BLaER1 treated with 17β-estradiol and CSF1 and Interleukin-3, amounts not matched to agents 10 nM and 100 nM (cell line): ENCODE measurements at regions not wholly inside any gene's neighbourhood (a gene's known extent, or its start where the extent isn't known, plus 50 kb on each side); places are given as distances from the start of the nearest gene placed in this dataset.

Source experiments
- H3K27ac ChIP-seq, 11 experiments: shearing (Covaris generic); formaldehyde crosslinking; 2 replicates each; pipeline ENCODE4 v1.8.1; 2022
- H3K27me3 ChIP-seq, 11 experiments: shearing (Covaris generic); formaldehyde crosslinking; 2 replicates each; pipeline ENCODE4 v1.8.1; 2022
- H3K36me3 ChIP-seq, 11 experiments: shearing (Covaris generic); formaldehyde crosslinking; 2 replicates each; pipeline ENCODE4 v1.8.1; 2022
- H3K4me1 ChIP-seq, 10 experiments: shearing (Covaris generic); formaldehyde crosslinking; 2 replicates each; pipeline ENCODE4 v1.8.1; 2022
- H3K4me2 ChIP-seq, 11 experiments: shearing (Covaris generic); formaldehyde crosslinking; 2 replicates each; pipeline ENCODE4 v1.8.1; 2022
- H3K4me3 ChIP-seq, 10 experiments: shearing (Covaris generic); formaldehyde crosslinking; 2 replicates each; pipeline ENCODE4 v1.8.1; 2022
- H3K9ac ChIP-seq, 11 experiments: shearing (Covaris generic); formaldehyde crosslinking; 2 replicates each; pipeline ENCODE4 v1.8.1; 2022
- H3K9me3 ChIP-seq, 11 experiments: shearing (Covaris generic); formaldehyde crosslinking; replicated peaks in 1 of 11; 2 replicates each; pipeline ENCODE4 v1.8.1; 2022
- H4K20me1 ChIP-seq, 11 experiments: shearing (Covaris generic); formaldehyde crosslinking; 2 replicates each; pipeline ENCODE4 v1.8.1; 2022
- Cebpa-rat ChIP-seq, 11 experiments: shearing (Covaris generic); IDR thresholded peaks; 2 replicates each; pipeline ENCODE4 v1.8.1; 2022

- Histone ChIP-seq H3K4me2 (no peak overlapping the region), H3K4me1 (peaks cover 5 to 14% (median 10%) of the 10 kb centered on the region in 10 experiments; a peak in 17 of 20 replicates), H4K20me1 (no peaks in the 10 kb centered on the region), H3K27me3 (no peaks in the 10 kb centered on the region), H3K27ac (no peak overlapping the region), H3K9me3 (0 out of 22 replicates have a peak, but pooled peaks cover 0 to 8% (median 0%) of the 10 kb centered on the region in 11 experiments), H3K4me3 (no peak overlapping the region), H3K9ac (no peak overlapping the region), H3K36me3 (peaks cover 0 to 7% (median 0%) of the 10 kb centered on the region in 11 experiments; a peak in 2 of 22 replicates)
- no peak for TF ChIP-seq Cebpa-rat (IDR thresholded peaks at IDR 0.05)
These were observed 108.0 kb upstream of the KIF26B start for GRCh38 chr1:245046769-245047168.

- H3K9ac ChIP-seq = 0 out of 22 replicates have a peak overlapping the region, but pooled peaks of 1 of the 11 experiments have one; percentile 13
- no peak overlapping the region for H3K4me2 ChIP-seq
These were observed 108.5 kb upstream of the KIF26B start for GRCh38 chr1:245046315-245046714.

GRCh38 chr1:245045087-245045881 is 109.5 kb upstream of the KIF26B start:
- Histone ChIP-seq H3K36me3 (peaks cover 0 to 7% (median 0%) of the 10 kb centered on the region in 11 experiments; a peak in 2 of 22 replicates), H3K4me1 (peaks cover 0 to 8% (median 2%) of the 10 kb centered on the region in 10 experiments; a peak in 6 of 20 replicates), H3K4me3 (no peak overlapping the region), H3K27me3 (no peaks in the 10 kb centered on the region), H4K20me1 (no peaks in the 10 kb centered on the region), H3K9ac (no peak overlapping the region), H3K9me3 (no peaks in the 10 kb centered on the region), H3K27ac (no peak overlapping the region), H3K4me2 (no peak overlapping the region)
- no peak for TF ChIP-seq Cebpa-rat (IDR thresholded peaks at IDR 0.05)

More at GRCh38 chr1:245046315-245046714, 108.5 kb upstream of the KIF26B start:
- no peak for TF ChIP-seq Cebpa-rat (IDR thresholded peaks at IDR 0.05)
- H3K9me3 ChIP-seq = 0 out of 22 replicates have a peak, but pooled peaks cover 0 to 4% (median 0%) of the 10 kb centered on the region in 11 experiments
- no peaks in the 10 kb centered on the region for H4K20me1 ChIP-seq
- no peak overlapping the region for H3K27ac ChIP-seq
- H3K4me1 ChIP-seq = peaks cover 4 to 10% (median 6%) of the 10 kb centered on the region in 10 experiments; a peak in 15 of 20 replicates
- no peaks in the 10 kb centered on the region for H3K27me3 ChIP-seq
- no peak overlapping the region for H3K4me3 ChIP-seq
- H3K36me3 ChIP-seq = peaks cover 0 to 7% (median 0%) of the 10 kb centered on the region in 11 experiments; a peak in 2 of 22 replicates

GRCh38 chr1:245043611-245043940 is 111.2 kb upstream of the KIF26B start:
- H3K36me3 ChIP-seq = no peaks in the 10 kb centered on the region
- H3K27me3 ChIP-seq = no peaks in the 10 kb centered on the region
- H3K4me1 ChIP-seq = peaks cover 0 to 8% (median 6%) of the 10 kb centered on the region in 10 experiments; a peak in 8 of 20 replicates
- H3K4me3 ChIP-seq = no peak overlapping the region
- no peaks in the 10 kb centered on the region for H4K20me1 ChIP-seq
- H3K27ac ChIP-seq = no peak overlapping the region
- H3K9ac ChIP-seq = no peak overlapping the region
- peaks cover 0 to under 1% (median 0%) of the 10 kb centered on the region in 11 experiments; a peak in 6 of 22 replicates for H3K9me3 ChIP-seq
- TF ChIP-seq Cebpa-rat (IDR thresholded peaks at IDR 0.05) = no peak
- H3K4me2 ChIP-seq = no peak overlapping the region

- H3K27ac ChIP-seq = no peak overlapping the region
- no peak overlapping the region for H3K4me2 ChIP-seq
- no peak overlapping the region for H3K4me3 ChIP-seq
- H3K36me3 ChIP-seq = peaks cover 0 to 4% (median 0%) of the 10 kb centered on the region in 11 experiments; a peak in 2 of 22 replicates
- peaks cover 6 to 11% (median 8%) of the 10 kb centered on the region in 11 experiments; a peak in 21 of 22 replicates for H3K9me3 ChIP-seq
- no peaks in the 10 kb centered on the region for H4K20me1 ChIP-seq
- H3K4me1 ChIP-seq = peaks cover 0 to 8% (median 6%) of the 10 kb centered on the region in 10 experiments; a peak in 8 of 20 replicates
- TF ChIP-seq Cebpa-rat (IDR thresholded peaks at IDR 0.05) = no peak
- no peaks in the 10 kb centered on the region for H3K27me3 ChIP-seq
- 0 out of 22 replicates have a peak overlapping the region, but pooled peaks of 1 of the 11 experiments have one; percentile 12 for H3K9ac ChIP-seq
These were observed 113.6 kb upstream of the KIF26B start for GRCh38 chr1:245041058-245041698.

GRCh38 chr1:245039196-245039595 is 115.6 kb upstream of the KIF26B start:
- Histone ChIP-seq H3K27ac (no peak overlapping the region), H3K36me3 (peaks cover 0 to 4% (median 0%) of the 10 kb centered on the region in 11 experiments; a peak in 2 of 22 replicates), H3K4me1 (peaks cover 0 to 8% (median 6%) of the 10 kb centered on the region in 10 experiments; a peak in 8 of 20 replicates), H3K4me3 (no peak overlapping the region), H3K4me2 (no peak overlapping the region), H3K9ac (no peak overlapping the region), H4K20me1 (no peaks in the 10 kb centered on the region), H3K27me3 (no peaks in the 10 kb centered on the region), H3K9me3 (peaks cover 6 to 11% (median 8%) of the 10 kb centered on the region in 11 experiments; a peak in 21 of 22 replicates)
- TF ChIP-seq Cebpa-rat (IDR thresholded peaks at IDR 0.05) = no peak

GRCh38 chr1:245036102-245036501 is 118.7 kb upstream of the KIF26B start:
- no peak overlapping the region for H3K27ac ChIP-seq
- no peak overlapping the region for H3K9ac ChIP-seq
- H3K36me3 ChIP-seq = peaks cover 0 to 10% (median 4%) of the 10 kb centered on the region in 11 experiments; a peak in 7 of 22 replicates
- no peaks in the 10 kb centered on the region for H3K27me3 ChIP-seq
- no peak overlapping the region for H3K4me2 ChIP-seq
- TF ChIP-seq Cebpa-rat (IDR thresholded peaks at IDR 0.05) = no peak
- H4K20me1 ChIP-seq = no peaks in the 10 kb centered on the region
- peaks cover 6 to 11% (median 8%) of the 10 kb centered on the region in 11 experiments; a peak in 21 of 22 replicates for H3K9me3 ChIP-seq
- peaks cover 0 to 11% (median under 1%) of the 10 kb centered on the region in 10 experiments; a peak in 9 of 20 replicates for H3K4me1 ChIP-seq
- H3K4me3 ChIP-seq = no peak overlapping the region

- Histone ChIP-seq H4K20me1 (no peaks in the 10 kb centered on the region), H3K27me3 (no peaks in the 10 kb centered on the region), H3K27ac (peak overlapping the region in 1 of 11 experiments; percentile 15; a peak in 2 of 22 replicates), H3K4me3 (no peak overlapping the region), H3K36me3 (peaks cover 0 to 29% (median 9%) of the 10 kb centered on the region in 11 experiments; a peak in 7 of 22 replicates), H3K9me3 (no peaks in the 10 kb centered on the region), H3K4me1 (peaks cover 0 to 25% (median 10%) of the 10 kb centered on the region in 10 experiments; a peak in 11 of 20 replicates), H3K4me2 (peak overlapping the region in 7 of 11 experiments; percentile 2 to 62 (median 36); a peak in 10 of 22 replicates), H3K9ac (no peak overlapping the region)
- TF ChIP-seq Cebpa-rat (IDR thresholded peaks at IDR 0.05) = no peak
These were observed 123.7 kb upstream of the KIF26B start for GRCh38 chr1:245031041-245031440.

- Histone ChIP-seq H3K27me3 (no peaks in the 10 kb centered on the region), H3K4me3 (no peak overlapping the region)
- TF ChIP-seq Cebpa-rat (IDR thresholded peaks at IDR 0.05) = peak in 2 of 11 experiments; percentile 43 to 57; a peak in 4 of 22 replicates
These were observed 128.5 kb upstream of the KIF26B start for GRCh38 chr1:245026247-245026646.

More at GRCh38 chr1:245026247-245026646, 128.5 kb upstream of the KIF26B start:
- Histone ChIP-seq H3K4me1 (peaks cover 0 to 21% (median 10%) of the 10 kb centered on the region in 10 experiments; a peak in 11 of 20 replicates), H3K9ac (no peak overlapping the region), H3K4me2 (no peak overlapping the region), H3K36me3 (peaks cover 0 to 24% (median 10%) of the 10 kb centered on the region in 11 experiments; a peak in 8 of 22 replicates), H4K20me1 (no peaks in the 10 kb centered on the region), H3K9me3 (no peaks in the 10 kb centered on the region), H3K27ac (no peak overlapping the region)
